ENCODE measurements at regions not wholly inside any gene's neighbourhood (a gene's known extent, or its start where the extent isn't known, plus 50 kb on each side); places are given as distances from the start of the nearest gene placed in this dataset.

DNA sequence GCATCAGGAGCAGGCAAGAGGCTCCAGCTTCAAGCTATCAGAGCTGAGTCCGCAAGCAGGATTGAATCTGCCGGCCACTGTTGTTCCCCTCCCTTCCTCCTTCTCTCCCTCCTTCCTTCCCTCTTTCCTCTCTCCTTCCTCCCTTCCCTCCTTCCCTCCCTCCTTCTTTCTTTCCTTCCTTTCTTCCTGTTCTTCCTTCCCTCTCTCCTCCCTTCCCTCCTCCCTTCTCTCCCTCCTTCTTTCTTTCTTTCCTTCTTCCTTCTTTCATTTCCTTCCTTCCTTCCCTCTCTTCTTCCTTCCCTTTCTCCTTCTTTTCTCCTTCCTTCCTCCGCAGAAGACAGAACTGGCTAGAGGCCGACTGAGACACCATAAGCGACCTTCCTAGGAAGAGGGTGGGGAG lies 534.0 kb downstream of the NPHP4 start:
- TF ChIP-seq CTCF (IDR thresholded peaks at IDR 0.05): no peak
- ATAC-seq (ENCODE audit: low FRiP score): no peak
- no peak for DNase-seq (ENCODE audit: low spot score)

DNA sequence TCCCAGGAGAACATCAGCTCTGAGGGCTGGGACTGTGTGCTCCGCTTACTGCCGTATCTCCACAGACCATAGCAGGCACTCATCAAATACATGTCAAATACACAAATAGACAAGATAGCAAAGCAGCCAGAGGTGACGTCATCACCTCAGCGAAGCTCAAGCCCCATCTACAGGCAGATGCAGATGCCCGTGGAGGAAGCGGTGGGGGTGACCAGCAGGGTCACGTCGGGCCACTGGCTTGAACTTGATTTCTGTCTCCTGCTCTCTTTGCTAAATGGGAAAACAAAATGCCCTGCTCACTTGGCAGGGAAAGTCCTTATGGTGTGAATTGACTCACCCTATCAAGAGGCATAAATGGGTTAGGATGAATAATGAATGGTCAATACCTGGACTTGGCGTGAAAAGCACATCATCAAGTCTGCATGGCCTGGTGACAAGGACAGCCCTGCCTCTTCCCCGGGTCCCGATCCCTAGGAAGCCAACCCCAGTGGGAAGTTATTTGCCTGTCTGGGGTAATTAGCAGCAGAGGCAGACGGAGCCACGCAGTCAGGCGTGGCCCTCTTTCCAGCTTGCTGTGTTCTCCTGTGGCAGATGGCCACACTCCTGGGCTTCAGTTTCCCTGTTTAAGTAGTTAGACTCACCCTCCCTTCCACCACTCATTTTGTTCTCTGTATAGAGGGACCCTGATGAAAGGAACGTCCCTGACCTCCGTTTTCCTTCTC lies 536.0 kb downstream of the NPHP4 start:
- ATAC-seq (ENCODE audit: low FRiP score) (no peak), DNase-seq (ENCODE audit: low spot score) (no peak)
- no peak for TF ChIP-seq CTCF (IDR thresholded peaks at IDR 0.05)

DNA sequence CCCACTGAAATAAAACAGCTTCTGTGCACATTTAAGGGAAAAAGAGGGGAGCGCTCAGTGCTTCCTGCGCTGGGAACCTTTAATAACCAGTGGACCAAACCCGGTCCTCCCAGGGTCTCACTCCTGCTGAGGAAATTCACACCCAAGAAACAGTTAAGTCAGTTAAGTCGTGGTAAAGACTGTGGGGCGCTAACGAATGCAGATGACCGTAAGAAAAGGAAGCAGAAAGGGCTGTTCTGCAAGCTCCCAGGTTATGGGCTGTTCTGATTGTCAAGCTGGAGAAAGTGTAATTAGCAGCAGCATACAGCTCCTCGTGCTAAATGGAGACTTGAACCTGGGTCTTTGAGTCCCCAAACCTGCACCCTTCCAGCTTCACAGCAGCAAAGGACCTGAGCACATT lies 536.6 kb downstream of the NPHP4 start:
- DNase-seq (ENCODE audit: low spot score): no peak
- no peak for TF ChIP-seq CTCF (IDR thresholded peaks at IDR 0.05)
- no peak for ATAC-seq (ENCODE audit: low FRiP score)

GRCh38 chr1:5455056-5455455 lies 537.2 kb downstream of the NPHP4 start:
- no peak for TF ChIP-seq CTCF (IDR thresholded peaks at IDR 0.05)
- DNase-seq (ENCODE audit: low spot score) (no peak), ATAC-seq (ENCODE audit: low FRiP score) (no peak)

DNA sequence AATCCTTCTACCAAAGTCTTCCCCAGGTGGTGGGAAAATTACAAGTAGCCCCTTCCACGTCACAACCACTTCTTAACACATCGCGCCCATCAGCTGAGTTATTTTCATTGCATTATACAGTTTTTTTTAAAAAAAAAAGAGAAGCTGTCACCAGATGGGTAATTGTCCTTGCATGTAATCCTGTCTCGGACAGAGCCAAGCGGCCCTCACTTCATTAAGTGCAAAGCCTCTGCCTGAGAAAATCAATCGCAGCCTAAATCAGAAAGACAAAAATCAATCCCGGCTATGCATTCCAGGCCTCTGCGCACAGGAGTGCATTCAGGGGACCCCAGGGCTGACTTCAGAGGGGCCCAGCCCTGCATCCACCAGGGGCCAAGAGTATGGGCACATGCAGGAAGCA lies 538.9 kb downstream of the NPHP4 start:
- no peak for DNase-seq (ENCODE audit: low spot score)
- TF ChIP-seq CTCF (IDR thresholded peaks at IDR 0.05): no peak
- no peak for ATAC-seq (ENCODE audit: low FRiP score)

GRCh38 chr1:5451671-5452070 lies 540.6 kb downstream of the NPHP4 start:
- TF ChIP-seq CTCF (IDR thresholded peaks at IDR 0.05): no peak
- ATAC-seq (ENCODE audit: low FRiP score): no peak

DNA sequence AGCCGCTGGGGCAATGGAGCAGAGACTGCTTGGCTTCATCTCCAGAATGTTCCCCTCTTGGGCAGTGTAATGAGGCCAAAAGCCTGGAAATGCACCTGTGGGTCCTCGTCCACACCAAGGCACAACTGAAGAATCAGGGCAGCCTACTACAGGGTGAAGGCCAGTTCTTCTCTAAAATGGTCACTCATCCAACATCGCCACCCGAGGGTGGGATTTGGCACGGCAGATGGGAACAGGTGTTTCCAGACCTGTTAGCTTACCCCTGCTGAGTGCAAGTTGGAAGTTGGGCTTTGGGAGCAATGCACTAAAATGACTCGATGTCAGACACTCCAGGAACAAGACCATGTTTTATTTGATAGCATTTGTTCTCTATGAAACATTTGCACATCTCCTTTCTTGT lies 543.7 kb downstream of the NPHP4 start:
- ATAC-seq (ENCODE audit: low FRiP score) (no peak), DNase-seq (ENCODE audit: low spot score) (no peak)
- no peak for TF ChIP-seq CTCF (IDR thresholded peaks at IDR 0.05)

More at GRCh38 chr1:5451671-5452070, 540.6 kb downstream of the NPHP4 start:
- DNase-seq (ENCODE audit: low spot score): no peak

Data from omental fat pad (tissue), 3 donors.